SU-DHL-6 (cell line): ENCODE measurements at regions not wholly inside any gene's neighbourhood (a gene's known extent, or its start where the extent isn't known, plus 50 kb on each side); places are given as distances from the start of the nearest gene placed in this dataset.

Source experiments
- H2AFZ ChIP-seq: fragments of 200-600 bp; sonication (generic); 2 replicates; pipeline ENCODE4 v1.6.1; 2014; ENCODE audit warnings: low read depth, mild to moderate bottlenecking, moderate library complexity, mixed read lengths, antibody characterized with exemption, low read length; ENCODE audit not compliant: severe bottlenecking
- H3F3A ChIP-seq: fragments of 200-600 bp; shearing (Covaris generic); 2 replicates; pipeline ENCODE4 v1.6.0; 2016; ENCODE audit warnings: antibody characterized with exemption, mild to moderate bottlenecking; ENCODE audit not compliant: insufficient read depth
- H3K27ac ChIP-seq: fragments of 200-600 bp; sonication (generic); 2 replicates; pipeline ENCODE4 v1.5.1; 2016; ENCODE audit warnings: low read depth, mild to moderate bottlenecking, low read length, moderate library complexity, mixed read lengths
- H3K27me3 ChIP-seq: fragments of 200-600 bp; sonication (generic), shearing (Covaris generic); 2 replicates; pipeline ENCODE4 v1.6.0; 2014; ENCODE audit warnings: mild to moderate bottlenecking, low read length
- H3K36me3 ChIP-seq: fragments of 200-600 bp; sonication (generic); 2 replicates; pipeline ENCODE4 v1.6.1; 2014; ENCODE audit warnings: mild to moderate bottlenecking, low read length, mixed read lengths
- H3K4me2 ChIP-seq: fragments of 300-600, 200-600 bp; shearing (Covaris generic), sonication (generic); 2 replicates; pipeline ENCODE4 v1.6.0; 2014; ENCODE audit warnings: low read length, low read depth, mild to moderate bottlenecking; ENCODE audit not compliant: poor library complexity, severe bottlenecking
- H3K4me3 ChIP-seq: fragments of 200-600 bp; sonication (generic); 2 replicates; pipeline ENCODE4 v1.5.1; 2014; ENCODE audit warnings: antibody characterized with exemption, low read length, mild to moderate bottlenecking, mixed read lengths; ENCODE audit not compliant: insufficient read depth, poor library complexity, severe bottlenecking
- H3K79me2 ChIP-seq: fragments of 200-600 bp; sonication (generic); 2 replicates; pipeline ENCODE4 v1.6.1; 2014; ENCODE audit warnings: mild to moderate bottlenecking, low read length, moderate library complexity; ENCODE audit not compliant: insufficient read depth
- H3K9ac ChIP-seq: fragments of 200-600 bp; sonication (generic); 2 replicates; pipeline ENCODE4 v1.7.0; 2014; ENCODE audit warnings: mild to moderate bottlenecking, low read length
- H3K9me2 ChIP-seq: fragments of 200-600 bp; sonication (generic); replicated peaks from 2 replicates; pipeline ENCODE4 v1.6.1; 2014; ENCODE audit warnings: low read length; ENCODE audit not compliant: insufficient read depth
- H3K9me3 ChIP-seq: fragments of 200-600 bp; sonication (generic); 2 replicates; pipeline ENCODE4 v1.6.1; 2014; ENCODE audit warnings: low read length, mixed read lengths; ENCODE audit not compliant: insufficient read depth
- H4K20me1 ChIP-seq: fragments of 200-600 bp; sonication (generic); 2 replicates; pipeline ENCODE4 v1.6.1; 2014; ENCODE audit warnings: low read depth, mild to moderate bottlenecking, antibody characterized with exemption, low read length, moderate library complexity, mixed read lengths
- CTCF ChIP-seq: fragments of 200-600 bp; sonication (generic); IDR thresholded peaks from one replicate; pipeline ENCODE4 v1.5.1; 2017; ENCODE audit warnings: antibody characterized with exemption, mild to moderate bottlenecking, low read length, moderate library complexity; ENCODE audit not compliant: insufficient read depth, poor library complexity, severe bottlenecking
- EZH2phosphoT487 ChIP-seq: fragments of 200-600 bp; sonication (generic), shearing (Covaris generic); conservative IDR thresholded peaks from 2 replicates; pipeline ENCODE4 v1.6.1; 2018; ENCODE audit warnings: mild to moderate bottlenecking, antibody characterized with exemption, low read length, moderate library complexity, mixed read lengths

- Histone ChIP-seq H3K27ac (no peak overlapping the region), H2AFZ (no peak overlapping the region)
Observed at GRCh38 chr14:104295681-104296387, 157.4 kb downstream of the KIF26A start.

GRCh38 chr14:104296388-104297312 is 158.3 kb downstream of the KIF26A start:
- Histone ChIP-seq H3K79me2 (no peaks in the 10 kb centered on the region), H3K27me3 (no peaks in the 10 kb centered on the region), H3K9me3 (no peaks in the 10 kb centered on the region), H3K9me2 (no peaks in the 10 kb centered on the region), H3K36me3 (no peaks in the 10 kb centered on the region), H3K4me2 (no peak overlapping the region), H3K9ac (no peak overlapping the region), H3K27ac (no peak overlapping the region), H3K4me3 (no peak overlapping the region), H2AFZ (no peak overlapping the region), H4K20me1 (no peaks in the 10 kb centered on the region), H3F3A (no peaks in the 10 kb centered on the region)
- TF ChIP-seq EZH2phosphoT487 (no peak), CTCF (no peak)

More at GRCh38 chr14:104295681-104296387, 157.4 kb downstream of the KIF26A start:
- H3K9ac ChIP-seq = no peak overlapping the region
- H4K20me1 ChIP-seq = no peaks in the 10 kb centered on the region
- no peaks in the 10 kb centered on the region for H3K27me3 ChIP-seq
- no peak overlapping the region for H3K4me2 ChIP-seq
- no peak overlapping the region for H3K4me3 ChIP-seq
- no peaks in the 10 kb centered on the region for H3K79me2 ChIP-seq
- H3K9me3 ChIP-seq = no peaks in the 10 kb centered on the region
- no peaks in the 10 kb centered on the region for H3F3A ChIP-seq
- no peaks in the 10 kb centered on the region for H3K36me3 ChIP-seq
- H3K9me2 ChIP-seq = no peaks in the 10 kb centered on the region
- TF ChIP-seq CTCF = no peak
- no peak for TF ChIP-seq EZH2phosphoT487

GRCh38 chr14:104297313-104297704 is 158.9 kb downstream of the KIF26A start:
- H3K9me3 ChIP-seq = no peaks in the 10 kb centered on the region
- no peak overlapping the region for H3K9ac ChIP-seq

More at GRCh38 chr14:104297313-104297704, 158.9 kb downstream of the KIF26A start:
- Histone ChIP-seq H3K36me3 (no peaks in the 10 kb centered on the region), H3K9me2 (no peaks in the 10 kb centered on the region), H3F3A (no peaks in the 10 kb centered on the region), H3K4me3 (no peak overlapping the region), H2AFZ (no peak overlapping the region), H4K20me1 (no peaks in the 10 kb centered on the region), H3K4me2 (no peak overlapping the region), H3K27me3 (no peaks in the 10 kb centered on the region), H3K27ac (no peak overlapping the region), H3K79me2 (no peaks in the 10 kb centered on the region)
- TF ChIP-seq CTCF (no peak), EZH2phosphoT487 (no peak)
